Activated CD8-positive, alpha-beta memory T cell treated with anti-CD3 and anti-CD28 coated beads for 36 hours (primary cell): ENCODE measurements at regions not wholly inside any gene's neighbourhood (a gene's known extent, or its start where the extent isn't known, plus 50 kb on each side); places are given as distances from the start of the nearest gene placed in this dataset.

ENCODE experiments used
- CTCF ChIA-PET: fragments of 350-600 bp; sonication (Branson Sonifier 250); formaldehyde crosslinking; loops from one replicate; lab custom pipeline; 2021; ENCODE audit warnings: antibody characterized with exemption; lab: Charles Lee
- POLR2A ChIA-PET: fragments of 350-600 bp; sonication (Branson Sonifier 250); formaldehyde crosslinking; loops from one replicate; lab custom pipeline; 2021; ENCODE audit warnings: antibody characterized with exemption; lab: Charles Lee

GRCh38 chr5:62030326-62030725 lies 275.7 kb upstream of the KIF2A start:
- ChIA-PET CTCF (no interaction called here), POLR2A (interaction anchor here (0.6 kb wide), 1 partner anchor 1696 kb away, joined by 3 read pairs; no protein-coding TSS in a partner anchor)

GRCh38 chr5:62038024-62038423 lies 268.0 kb upstream of the KIF2A start:
- POLR2A ChIA-PET, result no interaction called here
- CTCF ChIA-PET, result no interaction called here

GRCh38 chr5:62041156-62041756 lies 264.8 kb upstream of the KIF2A start:
- CTCF ChIA-PET, result no interaction called here
- POLR2A ChIA-PET, result no interaction called here

GRCh38 chr5:62042007-62042406 lies 264.0 kb upstream of the KIF2A start:
- ChIA-PET POLR2A (no interaction called here), CTCF (no interaction called here)

- ChIA-PET CTCF (interaction anchor here (0.7 kb wide), 1 partner anchor 1811 kb away, joined by 3 read pairs; no protein-coding TSS in a partner anchor), POLR2A (no interaction called here)
Observed at GRCh38 chr5:62043289-62044280, 262.4 kb upstream of the KIF2A start.

GRCh38 chr5:62044989-62045388 lies 261.0 kb upstream of the KIF2A start:
- CTCF ChIA-PET, result no interaction called here

GRCh38 chr5:62046191-62046590 lies 259.8 kb upstream of the KIF2A start:
- POLR2A ChIA-PET, result no interaction called here

More at GRCh38 chr5:62044989-62045388, 261.0 kb upstream of the KIF2A start:
- POLR2A ChIA-PET, result no interaction called here

GRCh38 chr5:62051747-62052146 lies 254.3 kb upstream of the KIF2A start:
- POLR2A ChIA-PET, result no interaction called here
- CTCF ChIA-PET, result no interaction called here

More at GRCh38 chr5:62046191-62046590, 259.8 kb upstream of the KIF2A start:
- CTCF ChIA-PET, result no interaction called here

- CTCF ChIA-PET, result no interaction called here
- POLR2A ChIA-PET, result no interaction called here
Observed at GRCh38 chr5:62059960-62060359, 246.0 kb upstream of the KIF2A start.

- CTCF ChIA-PET, result no interaction called here
- POLR2A ChIA-PET, result no interaction called here
Observed at GRCh38 chr5:62065050-62065449, 241.0 kb upstream of the KIF2A start.

GRCh38 chr5:62066761-62067277 lies 239.2 kb upstream of the KIF2A start:
- POLR2A ChIA-PET, result no interaction called here
- CTCF ChIA-PET, result interaction anchor here (0.8 kb wide), 1 partner anchor 361 kb away, joined by 3 read pairs; no protein-coding TSS in a partner anchor

- CTCF ChIA-PET, result no interaction called here
- POLR2A ChIA-PET, result no interaction called here
Observed at GRCh38 chr5:62068554-62068953, 237.5 kb upstream of the KIF2A start.

- ChIA-PET POLR2A (no interaction called here), CTCF (no interaction called here)
Observed at GRCh38 chr5:62077387-62077786, 228.6 kb upstream of the KIF2A start.

- POLR2A ChIA-PET, result no interaction called here
- CTCF ChIA-PET, result no interaction called here
Observed at GRCh38 chr5:62077823-62078550, 228.0 kb upstream of the KIF2A start.

GRCh38 chr5:62082370-62082801 lies 223.6 kb upstream of the KIF2A start:
- CTCF ChIA-PET, result no interaction called here
- POLR2A ChIA-PET, result no interaction called here

GRCh38 chr5:62083247-62083646 lies 222.8 kb upstream of the KIF2A start:
- ChIA-PET POLR2A (no interaction called here), CTCF (no interaction called here)

GRCh38 chr5:62083661-62084060 lies 222.3 kb upstream of the KIF2A start:
- POLR2A ChIA-PET, result no interaction called here

GRCh38 chr5:62084391-62084790 lies 221.6 kb upstream of the KIF2A start:
- CTCF ChIA-PET, result no interaction called here
- POLR2A ChIA-PET, result no interaction called here

More at GRCh38 chr5:62083661-62084060, 222.3 kb upstream of the KIF2A start:
- CTCF ChIA-PET, result no interaction called here

- POLR2A ChIA-PET, result no interaction called here
- CTCF ChIA-PET, result no interaction called here
Observed at GRCh38 chr5:62090953-62091352, 215.1 kb upstream of the KIF2A start.

GRCh38 chr5:62093411-62093810 lies 212.6 kb upstream of the KIF2A start:
- ChIA-PET POLR2A (no interaction called here), CTCF (no interaction called here)
